Brain microvascular endothelial cell (primary cell): ENCODE measurements at regions not wholly inside any gene's neighbourhood (a gene's known extent, or its start where the extent isn't known, plus 50 kb on each side); places are given as distances from the start of the nearest gene placed in this dataset.

ENCODE experiments used
- DNase-seq: peaks from one replicate; pipeline ENCODE4 v3.0.0-alpha.2; 2020
- H3K27ac ChIP-seq: fragments of 250-450 bp; sonication (Bioruptor Pico); 2 replicates; pipeline ENCODE4 v1.5.1; 2020; ENCODE audit warnings: mild to moderate bottlenecking, moderate library complexity
- H3K27me3 ChIP-seq: fragments of 250-450 bp; sonication (Bioruptor Pico); replicated peaks from 2 replicates; pipeline ENCODE4 v1.5.1; 2020; ENCODE audit warnings: mild to moderate bottlenecking
- H3K36me3 ChIP-seq: fragments of 250-450 bp; sonication (Bioruptor Pico); replicated peaks from 2 replicates; pipeline ENCODE4 v1.5.1; 2020; ENCODE audit warnings: mild to moderate bottlenecking
- H3K4me3 ChIP-seq: 2 replicates; pipeline ENCODE4 v1.5.1; 2011; ENCODE audit warnings: low read depth, mild to moderate bottlenecking, control low read depth, low read length, moderate library complexity
- CTCF ChIP-seq: IDR thresholded peaks from 2 replicates; pipeline ENCODE4 v1.5.1; 2011; ENCODE audit warnings: low read depth, mild to moderate bottlenecking, moderate library complexity, low read length, control low read depth, inconsistent platforms; ENCODE audit errors: missing control alignments
- in situ Hi-C: cut with HindIII; loops from 2 replicates; pipeline ENCODE4 v1.10.0; 2017; ENCODE audit warnings: low sequenced_read_pairs, low pct_ligation_motif_present

- in situ Hi-C loops: no loop called here
- Histone ChIP-seq H3K36me3 (no peaks in the 10 kb centered on the region), H3K27ac (no peak overlapping the region), H3K27me3 (no peaks in the 10 kb centered on the region), H3K4me3 (no peak overlapping the region)
- TF ChIP-seq CTCF: no peak
- DNase-seq: no peak
Observed at GRCh38 chr6:125508793-125509192, 207.0 kb upstream of the HDDC2 start.

- H3K27ac ChIP-seq: no peak overlapping the region
- no peaks in the 10 kb centered on the region for H3K27me3 ChIP-seq
- no peak for TF ChIP-seq CTCF
- no peak overlapping the region for H3K4me3 ChIP-seq
- in situ Hi-C loops: no loop called here
- no peak for DNase-seq
- H3K36me3 ChIP-seq: no peaks in the 10 kb centered on the region
Observed at GRCh38 chr6:125509477-125509876, 207.7 kb upstream of the HDDC2 start.

- no peaks in the 10 kb centered on the region for H3K36me3 ChIP-seq
- no peak for TF ChIP-seq CTCF
- no peaks in the 10 kb centered on the region for H3K27me3 ChIP-seq
- no peak overlapping the region for H3K4me3 ChIP-seq
- no peak overlapping the region for H3K27ac ChIP-seq
- DNase-seq: no peak
- in situ Hi-C loops: no loop called here
Observed at GRCh38 chr6:125510405-125510804, 208.6 kb upstream of the HDDC2 start.

- H3K27me3 ChIP-seq: no peaks in the 10 kb centered on the region
- no peak overlapping the region for H3K27ac ChIP-seq
- H3K4me3 ChIP-seq: no peak overlapping the region
- no peaks in the 10 kb centered on the region for H3K36me3 ChIP-seq
- in situ Hi-C loops: no loop called here
- no peak for TF ChIP-seq CTCF
- DNase-seq: peak; percentile 66
Observed at GRCh38 chr6:125511809-125512396, 210.1 kb upstream of the HDDC2 start.

- peak; percentile 66 for TF ChIP-seq CTCF
- no peak for DNase-seq
- in situ Hi-C loops: no loop called here
- Histone ChIP-seq H3K4me3 (no peak overlapping the region), H3K27ac (no peak overlapping the region), H3K36me3 (no peaks in the 10 kb centered on the region), H3K27me3 (no peaks in the 10 kb centered on the region)
Observed at GRCh38 chr6:125512621-125513020, 210.9 kb upstream of the HDDC2 start.

- no peak overlapping the region for H3K4me3 ChIP-seq
- in situ Hi-C loops: no loop called here
- no peak overlapping the region for H3K27ac ChIP-seq
- H3K27me3 ChIP-seq: no peaks in the 10 kb centered on the region
- no peak for TF ChIP-seq CTCF
- no peak for DNase-seq
- H3K36me3 ChIP-seq: no peaks in the 10 kb centered on the region
Observed at GRCh38 chr6:125513978-125514377, 212.2 kb upstream of the HDDC2 start.
